H7 (cell line): ENCODE measurements at regions not wholly inside any gene's neighbourhood (a gene's known extent, or its start where the extent isn't known, plus 50 kb on each side); places are given as distances from the start of the nearest gene placed in this dataset.

Source experiments
- DNase-seq: peaks from one replicate; pipeline ENCODE4 v3.0.0; 2012
- H3K27me3 ChIP-seq: 2 replicates; pipeline ENCODE4 v1.6.0; 2011; ENCODE audit warnings: mild to moderate bottlenecking, low read length; ENCODE audit not compliant: control insufficient read depth, insufficient read depth
- H3K36me3 ChIP-seq: replicated peaks from 2 replicates; pipeline ENCODE4 v1.5.1; 2011; ENCODE audit warnings: low read length; ENCODE audit not compliant: control insufficient read depth, insufficient read depth
- H3K4me3 ChIP-seq: 2 replicates; pipeline ENCODE4 v1.5.1; 2011; ENCODE audit warnings: low read depth, mild to moderate bottlenecking, control low read depth, low read length, moderate library complexity; ENCODE audit not compliant: insufficient read depth

DNA sequence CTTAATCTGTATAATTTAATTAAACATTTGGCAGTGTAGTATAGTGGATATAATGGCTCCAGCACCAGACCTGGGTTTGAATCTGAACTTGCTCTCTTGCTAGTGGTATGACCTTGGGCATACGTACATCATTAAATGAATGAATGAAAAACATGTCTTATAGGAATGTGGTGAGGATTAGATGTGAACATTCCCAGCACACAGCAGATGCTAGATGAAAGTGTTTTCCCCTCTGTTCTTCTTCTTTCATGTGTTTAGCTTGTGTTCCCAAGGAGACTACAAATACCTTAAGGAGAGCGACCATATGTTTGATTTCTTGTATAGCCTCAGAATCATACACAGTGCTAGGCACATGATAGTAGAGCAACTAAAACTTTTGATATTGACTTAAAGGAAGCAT, 56.5 kb downstream of the CT47B1 start:
- Histone ChIP-seq H3K36me3 (no peaks in the 10 kb centered on the region), H3K4me3 (no peak overlapping the region), H3K27me3 (peaks cover 24% of the 10 kb centered on the region)
- DNase-seq: no peak

DNA sequence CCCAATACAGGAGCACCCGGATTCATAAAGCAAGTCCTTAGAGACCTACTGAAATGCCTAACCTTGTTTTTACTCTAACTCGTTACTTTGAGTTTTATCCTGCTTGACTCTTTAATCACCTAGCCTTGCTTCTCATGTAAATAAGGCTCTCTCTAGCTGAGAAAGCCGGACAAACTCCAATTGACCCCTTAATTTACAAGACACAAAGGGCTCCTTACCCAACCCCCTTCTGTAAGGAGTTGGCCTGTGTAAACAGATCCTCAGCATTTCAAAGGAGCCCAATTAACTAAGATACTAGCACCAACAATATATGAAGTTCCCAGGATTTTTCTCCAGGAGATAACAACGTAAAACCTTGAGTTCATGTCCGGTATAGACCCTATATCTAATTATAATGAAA, 61.7 kb downstream of the CT47B1 start:
- H3K4me3 ChIP-seq: no peak overlapping the region
- DNase-seq: peak; percentile 9
- no peaks in the 10 kb centered on the region for H3K36me3 ChIP-seq
- H3K27me3 ChIP-seq: peaks cover 38% of the 10 kb centered on the region

DNA sequence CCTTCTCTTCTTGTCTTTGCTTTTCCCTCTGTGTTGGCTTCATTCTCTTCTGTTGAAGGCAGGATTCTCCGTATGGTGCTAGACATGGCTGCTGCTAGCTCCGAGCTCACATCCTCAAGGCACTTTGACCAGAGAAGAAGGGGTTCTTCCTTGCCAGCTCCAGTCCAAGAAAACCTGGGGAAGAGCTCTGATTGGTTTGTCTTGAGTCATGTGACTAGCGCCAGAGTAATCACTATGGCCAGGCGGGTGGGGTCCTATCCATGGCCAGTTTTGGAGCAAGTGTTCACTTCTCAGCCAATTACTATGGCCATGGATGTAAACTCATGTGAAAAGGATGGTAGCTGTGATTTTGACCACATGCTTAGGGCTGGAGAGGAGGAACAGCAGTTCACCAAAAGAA, 74.2 kb downstream of the CT47B1 start:
- Histone ChIP-seq H3K36me3 (no peaks in the 10 kb centered on the region), H3K4me3 (no peak overlapping the region), H3K27me3 (peaks cover 15% of the 10 kb centered on the region)
- no peak for DNase-seq

DNA sequence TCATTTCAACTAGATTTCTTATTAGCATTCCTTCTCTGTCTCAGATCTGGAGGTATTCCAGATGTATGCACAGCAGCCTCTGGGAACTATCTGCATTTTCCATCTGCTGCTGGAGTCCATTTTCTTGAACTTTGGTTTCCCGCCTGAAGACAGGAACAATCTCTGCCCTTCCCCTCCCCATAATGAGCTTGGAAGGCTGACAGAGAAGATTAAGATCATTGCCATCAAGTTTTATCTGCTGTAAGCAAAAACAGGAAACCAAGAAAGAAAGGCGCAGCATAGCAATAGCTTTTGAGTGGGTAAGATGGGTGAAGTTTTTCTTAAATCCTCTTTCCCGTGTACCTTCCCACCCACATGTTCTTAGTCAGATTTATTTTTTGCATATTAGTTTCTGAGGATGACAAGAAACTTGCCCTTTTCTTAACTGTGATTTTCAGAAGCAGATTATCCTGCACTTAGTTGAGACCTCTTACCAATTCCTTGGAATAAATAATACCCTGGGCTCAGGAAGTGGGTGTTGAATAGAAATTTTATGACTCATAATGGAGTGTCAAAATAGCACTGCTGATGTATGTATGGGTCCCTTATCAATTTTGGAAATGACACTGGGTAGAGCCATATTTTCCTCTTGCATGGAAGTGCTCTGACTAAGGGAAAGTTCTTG, 78.3 kb downstream of the CT47B1 start:
- no peaks in the 10 kb centered on the region for H3K36me3 ChIP-seq
- H3K4me3 ChIP-seq: no peak overlapping the region
- H3K27me3 ChIP-seq: peaks cover 9% of the 10 kb centered on the region
- DNase-seq: no peak

DNA sequence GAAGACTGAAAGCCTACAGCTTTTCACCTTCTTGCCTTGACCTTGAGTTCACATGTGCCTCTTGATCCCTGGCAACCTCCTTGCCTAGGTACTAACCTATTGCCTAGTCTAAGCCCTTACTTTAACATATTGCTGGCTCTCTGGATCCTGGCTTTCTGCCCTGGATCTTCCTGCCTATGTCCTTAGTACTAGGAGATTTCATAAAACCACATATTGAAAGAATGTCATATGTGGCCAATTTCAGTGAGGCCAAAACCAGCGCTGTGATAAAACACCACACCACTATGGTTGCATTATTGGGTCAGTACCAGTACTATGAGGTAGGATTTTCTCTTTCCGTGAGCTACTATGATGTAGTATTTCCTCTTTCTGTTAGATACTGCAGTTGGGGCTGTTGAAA, 80.4 kb downstream of the CT47B1 start:
- H3K4me3 ChIP-seq: no peak overlapping the region
- H3K36me3 ChIP-seq: no peaks in the 10 kb centered on the region
- H3K27me3 ChIP-seq: peaks cover 4% of the 10 kb centered on the region
- DNase-seq: no peak

DNA sequence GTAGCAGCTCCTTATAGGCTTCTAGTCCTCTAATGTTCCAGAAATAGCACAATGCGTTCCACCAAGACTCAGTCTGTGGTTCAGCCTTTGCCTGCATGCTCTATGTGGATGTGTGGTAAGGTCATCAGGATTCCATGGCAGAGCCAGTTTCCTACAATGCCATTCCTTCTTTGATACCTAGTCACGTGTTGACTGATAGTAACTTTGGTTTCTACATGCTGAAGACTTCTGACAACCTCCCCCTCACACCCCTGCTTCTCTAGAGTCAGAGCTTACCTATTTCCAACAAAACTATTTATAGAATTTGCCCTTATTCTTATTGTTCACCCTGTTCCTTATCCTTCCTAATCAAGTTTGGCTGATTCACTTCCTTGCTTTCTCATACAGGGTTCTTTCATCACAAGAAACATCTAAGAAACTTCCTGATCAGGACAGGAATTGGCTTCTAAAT, 81.1 kb downstream of the CT47B1 start:
- no peaks in the 10 kb centered on the region for H3K36me3 ChIP-seq
- DNase-seq: no peak
- peaks cover 4% of the 10 kb centered on the region for H3K27me3 ChIP-seq
- no peak overlapping the region for H3K4me3 ChIP-seq

DNA sequence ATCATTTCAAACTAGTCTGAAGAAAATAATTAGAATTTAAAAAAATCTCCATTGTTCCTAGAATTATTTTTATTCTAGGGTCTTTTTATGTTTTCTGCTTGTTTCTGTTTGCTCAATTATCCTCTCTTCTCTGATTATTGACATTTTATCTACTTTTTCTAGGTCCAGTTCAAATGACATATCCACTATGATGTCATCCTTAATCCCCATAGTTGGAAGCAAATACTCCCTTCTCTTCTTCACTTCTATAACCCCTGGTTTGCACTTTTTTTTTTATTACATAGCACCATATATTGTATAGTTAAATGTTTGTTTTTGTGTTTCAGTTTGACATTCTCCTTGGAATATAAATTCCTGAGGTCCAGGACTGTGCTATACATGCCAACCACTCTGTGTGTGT, 82.6 kb downstream of the CT47B1 start:
- DNase-seq: no peak
- Histone ChIP-seq H3K36me3 (no peaks in the 10 kb centered on the region), H3K27me3 (peaks cover 4% of the 10 kb centered on the region), H3K4me3 (no peak overlapping the region)

DNA sequence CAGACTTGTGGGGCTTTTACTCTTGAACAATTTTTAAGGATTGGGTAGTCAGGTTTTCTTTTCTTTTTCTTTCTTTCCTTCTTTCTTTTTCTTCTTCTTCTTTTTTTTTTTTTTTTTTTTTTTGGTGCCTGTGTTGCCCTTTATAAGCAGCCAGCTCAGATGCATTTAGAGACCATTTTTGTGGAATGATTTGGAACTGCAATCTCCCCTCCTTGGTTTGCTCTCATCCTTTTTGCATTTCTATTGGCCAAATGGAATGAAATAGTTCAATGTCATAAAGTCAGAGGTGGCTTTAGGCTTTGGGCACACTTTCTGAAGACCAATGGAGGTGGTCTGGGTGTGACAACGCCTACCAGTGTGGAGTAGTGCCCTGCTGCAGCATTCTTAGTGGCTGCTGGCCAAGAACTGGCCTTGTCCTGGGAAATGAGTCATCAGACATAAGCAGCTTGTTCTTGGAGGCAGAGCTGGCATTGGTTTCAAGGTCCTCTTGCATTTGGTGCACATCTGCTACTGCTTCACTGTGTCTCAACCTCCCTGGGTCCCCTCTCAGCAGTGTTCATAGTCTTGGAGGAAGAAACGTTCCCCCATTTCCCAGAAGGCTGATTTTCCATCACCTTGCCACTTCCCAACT, 84.5 kb downstream of the CT47B1 start:
- H3K4me3 ChIP-seq: no peak overlapping the region
- no peak for DNase-seq

DNA sequence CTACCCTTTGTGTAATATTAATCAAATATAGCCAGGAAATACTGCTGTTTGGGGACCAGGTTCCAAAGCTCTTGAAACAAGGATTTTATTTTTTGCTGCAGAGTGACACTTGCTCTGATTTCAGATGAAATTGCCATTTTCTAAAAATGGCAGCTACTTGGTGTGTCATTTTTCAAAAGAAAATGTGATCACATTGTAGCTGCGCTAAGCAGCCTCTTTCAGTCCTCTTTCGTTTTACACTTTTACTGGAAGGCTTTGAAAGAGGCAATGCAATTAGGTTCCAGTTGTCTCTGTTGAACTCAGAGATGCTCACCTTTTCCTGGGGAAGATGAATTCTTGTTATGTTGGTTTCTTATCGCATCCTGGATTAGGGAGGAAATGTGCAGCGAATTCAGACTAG, 85.1 kb downstream of the CT47B1 start:
- Histone ChIP-seq H3K36me3 (no peaks in the 10 kb centered on the region), H3K4me3 (no peak overlapping the region), H3K27me3 (peaks cover 4% of the 10 kb centered on the region)
- DNase-seq: no peak

More for the DNA sequence above, 84.5 kb downstream of the CT47B1 start:
- peaks cover 4% of the 10 kb centered on the region for H3K27me3 ChIP-seq
- H3K36me3 ChIP-seq: no peaks in the 10 kb centered on the region

DNA sequence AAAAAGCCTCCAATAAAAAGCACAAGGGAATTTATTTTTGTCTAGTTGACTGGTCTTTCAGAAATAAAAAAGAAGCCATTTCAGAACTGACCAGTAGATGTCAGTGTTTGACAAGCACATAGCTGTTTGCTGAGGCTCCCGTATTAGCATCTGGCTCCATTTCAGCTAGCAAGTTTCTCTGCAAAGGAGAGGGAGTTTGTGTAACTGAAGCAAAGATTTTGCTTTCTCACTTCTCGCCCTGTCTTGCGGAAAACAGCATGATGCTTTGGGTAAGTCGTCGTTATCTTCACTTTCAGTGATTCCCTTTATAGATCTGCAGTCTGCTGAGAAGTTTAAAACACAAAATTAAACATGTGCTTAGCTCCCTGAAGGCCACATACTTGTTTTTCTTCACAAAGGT, 85.5 kb downstream of the CT47B1 start:
- Histone ChIP-seq H3K4me3 (no peak overlapping the region), H3K36me3 (no peaks in the 10 kb centered on the region), H3K27me3 (peaks cover 3% of the 10 kb centered on the region)
- peak; percentile 52 for DNase-seq

DNA sequence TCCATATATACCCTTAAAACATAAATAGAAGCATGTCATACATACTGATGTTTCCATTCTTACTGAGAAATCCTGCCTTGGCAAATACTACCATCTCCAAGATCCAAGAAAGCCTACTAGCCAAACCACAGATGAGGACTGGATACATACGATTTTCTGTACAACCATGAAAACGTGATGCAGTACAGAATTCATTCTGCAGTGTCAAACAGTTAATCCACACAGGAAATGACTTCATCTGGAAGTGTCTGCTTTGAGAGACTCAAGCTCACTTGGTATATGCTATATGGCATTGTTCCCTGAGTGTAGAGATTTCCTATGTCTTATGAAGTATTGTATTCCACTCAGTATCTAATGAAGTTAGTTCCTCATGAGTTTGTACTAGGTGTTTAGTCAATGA, 94.3 kb downstream of the CT47B1 start:
- DNase-seq: no peak
- Histone ChIP-seq H3K27me3 (no peaks in the 10 kb centered on the region), H3K36me3 (no peaks in the 10 kb centered on the region), H3K4me3 (no peak overlapping the region)

DNA sequence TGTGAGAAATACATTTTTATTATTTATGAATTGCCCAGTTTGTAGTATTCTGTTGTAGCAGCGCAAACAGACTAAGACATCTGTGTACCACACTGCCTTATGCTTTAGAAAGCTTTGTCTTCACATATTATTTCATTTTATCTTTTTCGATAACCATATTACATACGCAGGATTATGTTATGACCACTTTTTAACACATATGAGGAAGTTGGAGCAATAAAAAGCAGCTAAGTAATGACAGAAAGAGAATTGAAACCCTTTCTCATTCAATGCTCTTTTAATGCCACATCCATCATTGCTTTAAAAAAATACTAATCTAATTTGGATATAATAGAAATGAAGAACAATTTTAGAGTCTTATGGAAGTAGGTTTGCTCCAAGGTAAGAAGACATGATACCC, 99.7 kb downstream of the CT47B1 start:
- no peaks in the 10 kb centered on the region for H3K36me3 ChIP-seq
- H3K27me3 ChIP-seq: no peaks in the 10 kb centered on the region
- DNase-seq: no peak
- no peak overlapping the region for H3K4me3 ChIP-seq

DNA sequence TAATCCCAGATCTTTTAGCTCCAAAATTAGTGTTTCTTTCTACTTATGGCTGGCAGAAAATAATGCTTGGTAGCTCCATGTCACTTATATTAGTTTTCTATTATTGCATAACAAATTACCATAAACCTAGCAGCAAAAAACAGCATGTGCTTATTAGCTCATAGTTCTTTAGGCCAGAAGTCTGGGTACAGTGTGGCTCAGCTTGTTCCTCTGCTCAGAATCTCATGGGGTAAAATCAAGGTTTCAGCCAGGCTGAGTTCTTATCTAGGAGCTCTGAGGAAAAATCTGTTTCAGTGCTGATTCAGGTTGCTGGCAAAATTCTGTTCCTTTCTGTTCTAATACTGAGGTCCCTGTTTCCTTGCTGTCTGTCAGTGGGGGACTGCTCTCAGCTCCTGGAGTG, 101.1 kb downstream of the CT47B1 start:
- no peak for DNase-seq
- Histone ChIP-seq H3K36me3 (no peaks in the 10 kb centered on the region), H3K27me3 (no peaks in the 10 kb centered on the region), H3K4me3 (no peak overlapping the region)

DNA sequence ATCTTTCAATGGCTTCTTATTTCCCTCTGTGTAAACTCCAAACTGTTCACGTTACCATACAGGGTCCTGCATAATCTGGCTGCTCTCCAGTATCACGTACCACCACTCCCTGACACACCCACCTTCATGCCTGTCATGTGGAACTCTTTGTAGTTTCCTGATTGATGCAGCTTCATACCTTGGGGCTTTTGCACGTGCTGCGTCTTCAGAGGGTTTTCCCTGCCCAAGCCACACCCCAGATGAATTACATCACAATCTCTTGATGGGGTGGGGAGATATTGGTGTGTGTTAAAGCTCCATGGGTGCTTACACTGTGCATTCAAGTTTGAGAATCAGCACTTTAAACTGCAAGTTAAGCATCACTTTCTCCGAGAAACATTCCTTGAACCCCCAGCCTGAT, 101.9 kb downstream of the CT47B1 start:
- no peak for DNase-seq
- Histone ChIP-seq H3K27me3 (no peaks in the 10 kb centered on the region), H3K36me3 (no peaks in the 10 kb centered on the region), H3K4me3 (no peak overlapping the region)

DNA sequence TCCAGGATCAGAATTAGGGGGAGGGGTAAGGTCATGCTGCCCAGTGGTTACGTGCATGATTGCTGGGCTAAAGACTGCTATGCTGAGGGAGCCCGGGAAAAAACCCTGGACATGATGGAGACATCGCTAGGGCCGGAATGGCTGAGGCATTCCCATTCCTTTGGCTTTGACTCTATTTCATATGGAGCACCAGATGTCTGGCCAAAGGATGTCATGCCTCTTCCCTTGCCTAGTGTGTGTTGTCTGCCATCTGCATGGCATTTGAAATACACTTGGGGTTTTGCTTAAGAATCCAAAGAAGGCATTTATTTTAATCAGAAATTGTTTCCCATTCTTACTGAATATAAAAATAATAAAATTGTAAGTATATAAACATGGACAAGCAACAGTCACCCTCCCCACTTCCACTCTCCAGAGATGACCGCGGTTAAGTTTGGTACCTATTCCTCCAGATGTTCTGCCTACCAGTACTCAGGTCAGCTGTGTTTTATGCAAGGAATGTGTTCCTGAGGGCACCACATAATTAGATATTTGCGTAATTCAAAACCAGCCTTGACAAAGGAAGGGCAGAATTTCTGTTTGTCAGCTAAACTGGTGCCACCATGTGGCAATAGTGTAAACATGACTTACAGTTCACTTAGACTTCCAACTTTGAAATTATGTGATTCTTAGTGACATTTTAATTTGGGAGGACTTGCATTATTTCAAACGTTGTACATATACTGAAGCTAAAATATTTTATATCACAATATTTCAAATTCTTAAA, 105.9 kb downstream of the CT47B1 start:
- Histone ChIP-seq H3K36me3 (no peaks in the 10 kb centered on the region), H3K4me3 (no peak overlapping the region), H3K27me3 (no peaks in the 10 kb centered on the region)
- no peak for DNase-seq
